ENCODE measurements at regions not wholly inside any gene's neighbourhood (a gene's known extent, or its start where the extent isn't known, plus 50 kb on each side); places are given as distances from the start of the nearest gene placed in this dataset.

DNA sequence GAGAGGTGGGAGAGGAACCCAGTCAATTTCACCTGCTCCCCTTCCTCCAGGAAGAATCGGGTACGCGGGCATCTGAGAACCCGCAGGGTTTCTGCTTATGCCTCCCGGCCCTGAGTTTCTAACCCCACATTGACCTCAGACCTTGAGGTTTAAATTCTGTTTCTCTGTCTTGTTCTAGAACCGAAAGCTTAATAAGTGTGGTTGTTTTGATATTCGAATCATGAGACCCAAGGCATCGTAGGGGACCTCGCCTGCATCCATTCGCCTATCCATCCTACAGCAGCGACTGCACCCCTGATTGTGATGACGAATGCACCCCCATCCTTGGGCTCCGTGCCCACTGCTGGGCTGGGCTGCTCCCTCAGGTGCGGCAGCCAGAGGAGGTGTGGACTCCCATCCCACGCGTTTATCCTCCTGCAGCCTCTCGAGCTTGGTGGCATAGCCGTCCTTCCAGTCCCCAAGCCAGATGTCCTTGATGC is 80.8 kb upstream of the IER5L start:
- TF ChIP-seq, protein P1, sequence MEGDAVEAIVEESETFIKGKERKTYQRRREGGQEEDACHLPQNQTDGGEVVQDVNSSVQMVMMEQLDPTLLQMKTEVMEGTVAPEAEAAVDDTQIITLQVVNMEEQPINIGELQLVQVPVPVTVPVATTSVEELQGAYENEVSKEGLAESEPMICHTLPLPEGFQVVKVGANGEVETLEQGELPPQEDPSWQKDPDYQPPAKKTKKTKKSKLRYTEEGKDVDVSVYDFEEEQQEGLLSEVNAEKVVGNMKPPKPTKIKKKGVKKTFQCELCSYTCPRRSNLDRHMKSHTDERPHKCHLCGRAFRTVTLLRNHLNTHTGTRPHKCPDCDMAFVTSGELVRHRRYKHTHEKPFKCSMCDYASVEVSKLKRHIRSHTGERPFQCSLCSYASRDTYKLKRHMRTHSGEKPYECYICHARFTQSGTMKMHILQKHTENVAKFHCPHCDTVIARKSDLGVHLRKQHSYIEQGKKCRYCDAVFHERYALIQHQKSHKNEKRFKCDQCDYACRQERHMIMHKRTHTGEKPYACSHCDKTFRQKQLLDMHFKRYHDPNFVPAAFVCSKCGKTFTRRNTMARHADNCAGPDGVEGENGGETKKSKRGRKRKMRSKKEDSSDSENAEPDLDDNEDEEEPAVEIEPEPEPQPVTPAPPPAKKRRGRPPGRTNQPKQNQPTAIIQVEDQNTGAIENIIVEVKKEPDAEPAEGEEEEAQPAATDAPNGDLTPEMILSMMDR (IDR thresholded peaks at IDR 0.05), result no peak
- TF ChIP-seq POLR2A (IDR thresholded peaks at IDR 0.05), result no peak

Data from heart left ventricle (tissue), 13 donors.